ENCODE measurements at regions not wholly inside any gene's neighbourhood (a gene's known extent, or its start where the extent isn't known, plus 50 kb on each side); places are given as distances from the start of the nearest gene placed in this dataset.

GRCh38 chr2:54401554-54401953 lies 54.6 kb upstream of the SPTBN1 start:
- Histone ChIP-seq H3K27ac (no peak overlapping the region), H3K4me1 (replicated peaks in 1 of 2) (no peaks in the 10 kb centered on the region), H3K4me3 (no peak overlapping the region)
- ATAC-seq (replicated peaks in 6 of 8) = no peak
- in situ Hi-C loops (cut with MboI; ENCODE audit: low pct_unique_long_range_greater_than_20kb in 2 of 9, low sequenced_read_pairs in 9 of 9, unreplicated experiment in 9 of 9) = no loop called here

- in situ Hi-C loops (cut with MboI; ENCODE audit: low pct_unique_long_range_greater_than_20kb in 2 of 9, low sequenced_read_pairs in 9 of 9, unreplicated experiment in 9 of 9) = no loop called here
- H3K4me3 ChIP-seq = no peak overlapping the region
- peak in 4 of 8 experiments; percentile 33 to 95 (median 90) for ATAC-seq (replicated peaks in 6 of 8)
- 6 to 100% (median 60%) methylated on average over 1 to 4 of the region's 5 CpGs; no CpG with 5 or more reads in 3 of the 10 experiments for WGBS, 10 experiments
- no peaks in the 10 kb centered on the region for H3K4me1 ChIP-seq (replicated peaks in 1 of 2)
- H3K27ac ChIP-seq = no peak overlapping the region
These were observed 53.8 kb upstream of the SPTBN1 start for GRCh38 chr2:54402350-54402749.

DNA sequence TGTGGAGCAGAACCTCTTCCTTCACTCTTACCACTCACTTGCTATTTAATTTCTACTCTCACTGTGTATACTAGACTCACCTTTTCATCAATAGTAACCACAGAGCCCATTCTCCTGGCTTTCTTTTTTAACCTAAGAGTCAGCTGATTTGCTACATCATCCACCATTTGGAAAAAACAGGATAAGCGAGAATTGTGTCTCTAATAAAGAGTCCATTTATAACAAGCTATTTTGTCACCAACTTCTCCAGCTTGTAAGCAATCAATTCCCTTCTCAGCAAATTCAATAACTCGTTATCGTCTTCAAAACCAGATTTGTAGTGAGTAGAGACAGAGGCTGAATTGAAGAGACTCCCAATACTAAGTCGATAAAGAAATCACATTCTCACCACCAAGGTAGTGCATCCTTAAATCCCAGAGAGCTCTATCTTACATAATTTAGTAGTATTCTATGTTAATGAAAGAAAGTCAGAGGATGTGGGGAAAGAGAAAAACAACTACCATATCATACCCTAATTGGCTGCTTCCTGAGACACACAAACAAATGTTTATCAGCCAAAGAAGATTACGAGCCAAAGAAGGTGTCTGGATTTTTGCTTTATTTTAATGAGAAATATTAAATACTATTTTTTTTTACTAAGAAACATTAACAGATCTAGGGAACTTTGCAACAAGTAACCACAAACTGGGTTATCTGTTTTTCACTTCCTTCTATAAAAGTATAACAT lies 52.5 kb upstream of the SPTBN1 start:
- no peaks in the 10 kb centered on the region for H3K4me1 ChIP-seq (replicated peaks in 1 of 2)
- ATAC-seq (replicated peaks in 6 of 8) = no peak
- in situ Hi-C loops (cut with MboI; ENCODE audit: low pct_unique_long_range_greater_than_20kb in 2 of 9, low sequenced_read_pairs in 9 of 9, unreplicated experiment in 9 of 9) = no loop called here
- no peak overlapping the region for H3K27ac ChIP-seq
- H3K4me3 ChIP-seq = no peak overlapping the region
- 73 to 100% (median 92%) methylated on average over 2 to 5 of the region's 5 CpGs for WGBS, 10 experiments

DNA sequence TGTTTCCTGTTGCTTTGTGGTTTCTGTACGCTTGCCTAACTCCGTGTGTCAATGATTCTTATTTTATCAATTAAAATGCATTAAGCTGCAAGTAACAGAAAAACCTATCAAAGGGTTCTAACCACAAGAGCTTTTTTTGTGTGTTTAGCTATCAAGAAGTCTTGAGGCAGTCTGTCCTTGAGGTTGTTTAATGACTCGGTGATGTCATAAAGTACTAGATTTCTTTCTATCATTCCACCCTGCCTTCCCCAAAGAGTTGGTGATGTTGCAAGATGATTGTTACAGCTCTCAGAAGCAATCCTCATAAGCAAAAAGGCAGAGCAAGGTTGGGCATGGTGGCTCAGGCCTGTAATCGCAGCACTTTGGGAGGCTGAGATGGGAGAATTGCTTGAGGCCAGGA lies 51.9 kb upstream of the SPTBN1 start:
- H3K27ac ChIP-seq = no peak overlapping the region
- in situ Hi-C loops (cut with MboI; ENCODE audit: low pct_unique_long_range_greater_than_20kb in 2 of 9, low sequenced_read_pairs in 9 of 9, unreplicated experiment in 9 of 9) = no loop called here
- peaks cover 0 to 2% of the 10 kb centered on the region in 2 donors for H3K4me1 ChIP-seq (replicated peaks in 1 of 2)
- WGBS, 10 experiments = 68 to 100% (median 85%) methylated on average over 2 to 4 of the region's 4 CpGs; no CpG with 5 or more reads in 1 of the 10 experiments
- H3K4me3 ChIP-seq = no peak overlapping the region
- no peak for ATAC-seq (replicated peaks in 6 of 8)

DNA sequence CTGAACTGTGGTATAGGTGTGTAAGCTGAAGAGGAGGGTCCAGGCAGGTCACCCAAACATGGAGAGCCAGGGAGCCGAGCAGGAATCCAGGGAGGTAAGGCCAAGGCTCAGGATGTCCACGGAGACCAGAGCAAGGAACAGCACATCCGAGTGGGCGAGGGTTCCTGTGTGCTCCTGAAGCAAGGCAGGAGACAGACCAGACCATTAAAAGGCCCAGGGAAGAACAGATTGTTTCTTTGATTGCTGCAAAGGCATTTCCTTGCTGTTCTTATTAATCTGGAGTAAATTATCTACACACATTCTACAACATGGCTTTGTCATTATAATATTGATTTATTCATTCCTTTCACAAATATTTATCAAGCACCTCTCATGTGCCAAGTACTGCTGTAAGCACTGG lies 50.1 kb upstream of the SPTBN1 start:
- Histone ChIP-seq H3K4me1 (replicated peaks in 1 of 2) (peaks cover 7 to 12% of the 10 kb centered on the region in 2 donors), H3K27ac (no peak overlapping the region), H3K4me3 (no peak overlapping the region)
- in situ Hi-C loops (cut with MboI; ENCODE audit: low pct_unique_long_range_greater_than_20kb in 2 of 9, low sequenced_read_pairs in 9 of 9, unreplicated experiment in 9 of 9) = no loop called here
- no peak for ATAC-seq (replicated peaks in 6 of 8)
- 27 to 100% (median 82%) methylated on average over 1 to 4 of the region's 4 CpGs; no CpG with 5 or more reads in 2 of the 10 experiments for WGBS, 10 experiments

Measured in motor neuron (in vitro differentiated cells).